CD14-positive monocyte (primary cell): ENCODE measurements at regions not wholly inside any gene's neighbourhood (a gene's known extent, or its start where the extent isn't known, plus 50 kb on each side); places are given as distances from the start of the nearest gene placed in this dataset.

Source experiments
- DNase-seq, 3 donors: peaks; one replicate each; pipeline ENCODE4 v3.0.0-alpha.2; 2011 to 2022
- H2AFZ ChIP-seq: 2 replicates; pipeline ENCODE4 v1.6.0; 2012; ENCODE audit warnings: mild to moderate bottlenecking, low read depth, low read length, inconsistent platforms; ENCODE audit not compliant: insufficient read depth, poor library complexity, severe bottlenecking
- H3K27ac ChIP-seq, 2 donors: 1 replicate in 1 of 2; 2 replicates in 1 of 2; pipeline ENCODE4 v1.5.1; 2012 to 2013; ENCODE audit warnings: low read length in 2 of 2, control low read depth in 1 of 2, inconsistent platforms in 1 of 2, low read depth in 1 of 2, mild to moderate bottlenecking in 1 of 2
- H3K27me3 ChIP-seq, 2 donors: one replicate each; pipeline versions ENCODE4 v1.6.0 to v1.6.1; 2011 to 2013; ENCODE audit warnings: low read length in 2 of 2; ENCODE audit not compliant: control insufficient read depth in 2 of 2, insufficient read depth in 2 of 2
- H3K36me3 ChIP-seq, 2 donors: replicated peaks in 1 of 2; 1 replicate in 1 of 2; 2 replicates in 1 of 2; pipeline versions ENCODE4 v1.5.1 to v1.6.1; 2012 to 2013; ENCODE audit warnings: low read length in 2 of 2, control low read depth in 1 of 2, inconsistent platforms in 1 of 2, mild to moderate bottlenecking in 1 of 2; ENCODE audit not compliant: insufficient read depth in 2 of 2, control insufficient read depth in 1 of 2
- H3K4me1 ChIP-seq, 2 donors: 1 replicate in 1 of 2; 2 replicates in 1 of 2; pipeline versions ENCODE4 v1.5.1 to v1.6.1; 2012 to 2013; ENCODE audit warnings: low read length in 2 of 2, control low read depth in 1 of 2, inconsistent platforms in 1 of 2, mild to moderate bottlenecking in 1 of 2, moderate library complexity in 1 of 2; ENCODE audit not compliant: insufficient read depth in 2 of 2, control insufficient read depth in 1 of 2
- H3K4me2 ChIP-seq: replicated peaks from 2 replicates; pipeline ENCODE3; 2012; ENCODE audit warnings: low read length, moderate library complexity, mild to moderate bottlenecking; ENCODE audit not compliant: poor library complexity, severe bottlenecking; ENCODE audit errors: extremely low read depth
- H3K4me3 ChIP-seq, 3 experiments: fragments of 200-600 bp in 1 of 3; sonication (generic) in 1 of 3; replicated peaks in 1 of 3; 1 replicate in 2 of 3; 2 replicates in 1 of 3; pipeline ENCODE4 v1.5.1; 2011 to 2013; ENCODE audit warnings: low read length in 3 of 3, mild to moderate bottlenecking in 3 of 3, control low read depth in 2 of 3, low read depth in 2 of 3, inconsistent platforms in 1 of 3, moderate library complexity in 1 of 3
- H3K79me2 ChIP-seq: 2 replicates; pipeline ENCODE4 v1.6.0; 2012; ENCODE audit warnings: mild to moderate bottlenecking, control low read depth, inconsistent platforms, low read length, moderate library complexity; ENCODE audit not compliant: insufficient read depth
- H3K9ac ChIP-seq: 2 replicates; pipeline ENCODE4 v1.6.0; 2017; ENCODE audit warnings: low read length, mild to moderate bottlenecking; ENCODE audit not compliant: insufficient read depth, poor library complexity, severe bottlenecking
- H3K9me3 ChIP-seq, 2 donors: replicated peaks in 1 of 2; 1 replicate in 1 of 2; 2 replicates in 1 of 2; pipeline versions ENCODE4 v1.5.1 to v1.6.1; 2012 to 2013; ENCODE audit warnings: low read length in 2 of 2, control low read depth in 1 of 2; ENCODE audit not compliant: control insufficient read depth in 1 of 2, insufficient read depth in 1 of 2
- H4K20me1 ChIP-seq: 2 replicates; pipeline ENCODE4 v1.6.0; 2012; ENCODE audit warnings: mild to moderate bottlenecking, low read length, control low read depth, moderate library complexity; ENCODE audit not compliant: insufficient read depth
- H3K27ac Mint-ChIP-seq, 7 donors: one replicate each; pipeline ENCODE4 v1.8.0; 2020; ENCODE audit warnings: mild to moderate bottlenecking in 7 of 7, mixed read lengths in 7 of 7, moderate library complexity in 6 of 7, inconsistent platforms in 2 of 7
- H3K27me3 Mint-ChIP-seq, 3 donors: one replicate each; pipeline ENCODE4 v1.8.0; 2021 to 2022; ENCODE audit warnings: low read depth in 3 of 3, mild to moderate bottlenecking in 3 of 3, mixed read lengths in 3 of 3, moderate library complexity in 3 of 3, inconsistent platforms in 1 of 3
- H3K36me3 Mint-ChIP-seq, 2 donors: one replicate each; pipeline ENCODE4 v1.8.0; 2020; ENCODE audit warnings: mixed read lengths in 2 of 2, inconsistent platforms in 1 of 2, mild to moderate bottlenecking in 1 of 2
- H3K4me1 Mint-ChIP-seq: one replicate; pipeline ENCODE4 v1.8.0; 2020; ENCODE audit warnings: mild to moderate bottlenecking, mixed read lengths
- H3K4me3 Mint-ChIP-seq, 2 donors: one replicate each; pipeline ENCODE4 v1.8.0; 2020; ENCODE audit warnings: mild to moderate bottlenecking in 2 of 2, mixed read lengths in 2 of 2, moderate library complexity in 1 of 2
- H3K9me3 Mint-ChIP-seq, 7 donors: one replicate each; pipeline ENCODE4 v1.8.0; 2020 to 2022; ENCODE audit warnings: mixed read lengths in 7 of 7, mild to moderate bottlenecking in 6 of 7, moderate library complexity in 6 of 7, inconsistent platforms in 2 of 7
- CTCF ChIP-seq: fragments of 200-600 bp; IDR thresholded peaks from one replicate; pipeline ENCODE4 v1.8.0; 2022; ENCODE audit warnings: antibody characterized with exemption, mild to moderate bottlenecking
- WGBS: methylation state at CpG from one replicate; pipeline ENCODE4 v1.1.5; 2013; ENCODE audit warnings: missing lambda C conversion rate; ENCODE audit not compliant: insufficient coverage; 5-methylcytosine and 5-hydroxymethylcytosine counted together
- intact Hi-C, 2 donors: fragments of 100-400 bp; cut with micrococcal nuclease; formaldehyde crosslinking; loops; one replicate each; pipeline versions ENCODE4 v1.15.0 to v1.15.1; 2023

GRCh38 chr1:193944454-193944853 lies 758.0 kb upstream of the B3GALT2 start:
- Histone ChIP-seq H2AFZ (no peak overlapping the region), H3K27ac (no peak overlapping the region), H3K27me3 (no peaks in the 10 kb centered on the region), H3K4me1 (no peaks in the 10 kb centered on the region), H3K4me3 (no peak overlapping the region), H3K4me2 (no peak overlapping the region), H3K36me3 (no peaks in the 10 kb centered on the region), H3K9me3 (peaks cover 4 to 6% of the 10 kb centered on the region in 2 donors), H3K9ac (no peak overlapping the region), H4K20me1 (no peaks in the 10 kb centered on the region), H3K79me2 (no peaks in the 10 kb centered on the region)
- no peak for DNase-seq
- Mint-ChIP-seq H3K4me3 (no peak overlapping the region), H3K9me3 (peaks cover 0 to 16% (median 5%) of the 10 kb centered on the region in 7 donors), H3K27me3 (no peaks in the 10 kb centered on the region), H3K27ac (no peak overlapping the region), H3K36me3 (no peaks in the 10 kb centered on the region), H3K4me1 (no peaks in the 10 kb centered on the region)
- no peak for TF ChIP-seq CTCF
- intact Hi-C loops = no loop called here

- intact Hi-C loops = no loop called here
- Histone ChIP-seq H3K79me2 (no peaks in the 10 kb centered on the region), H2AFZ (no peak overlapping the region), H3K27ac (no peak overlapping the region), H4K20me1 (no peaks in the 10 kb centered on the region), H3K4me3 (no peak overlapping the region), H3K9me3 (peaks cover 0 to 10% of the 10 kb centered on the region in 2 donors), H3K27me3 (no peaks in the 10 kb centered on the region), H3K9ac (no peak overlapping the region), H3K36me3 (no peaks in the 10 kb centered on the region), H3K4me2 (no peak overlapping the region), H3K4me1 (no peaks in the 10 kb centered on the region)
- no peaks in the 10 kb centered on the region for H3K4me1 Mint-ChIP-seq
- H3K4me3 Mint-ChIP-seq = no peak overlapping the region
- no peak for TF ChIP-seq CTCF
- DNase-seq = no peak
- peaks cover 0 to 16% (median 9%) of the 10 kb centered on the region in 7 donors for H3K9me3 Mint-ChIP-seq
- H3K27ac Mint-ChIP-seq = no peak overlapping the region
- H3K27me3 Mint-ChIP-seq = no peaks in the 10 kb centered on the region
- H3K36me3 Mint-ChIP-seq = no peaks in the 10 kb centered on the region
- no CpG with 5 or more reads among the region's 1 CpG for WGBS
Measured at GRCh38 chr1:193940176-193940575, 753.8 kb upstream of the B3GALT2 start.
